ENCODE measurements at regions not wholly inside any gene's neighbourhood (a gene's known extent, or its start where the extent isn't known, plus 50 kb on each side); places are given as distances from the start of the nearest gene placed in this dataset.
"Not testable (repeated sequence)": the region's sequence is repeated elsewhere in the genome, so short reads cannot be mapped to it uniquely, and the experiment has no call there.

GRCh38 chr10:29828956-29829355 lies 194.2 kb upstream of the SVIL start:
- DNase-seq (ENCODE audit: low read depth, low spot score): no peak

GRCh38 chr10:29828440-29828894 lies 193.7 kb upstream of the SVIL start:
- no peak for DNase-seq (ENCODE audit: low read depth, low spot score)

- DNase-seq (ENCODE audit: low read depth, low spot score): no peak
These were observed 192.7 kb upstream of the SVIL start for GRCh38 chr10:29827512-29827911.

GRCh38 chr10:29826801-29827450 lies 192.2 kb upstream of the SVIL start:
- no peak for DNase-seq (ENCODE audit: low read depth, low spot score)

GRCh38 chr10:29826221-29826620 lies 191.4 kb upstream of the SVIL start:
- DNase-seq (ENCODE audit: low read depth, low spot score): no peak

GRCh38 chr10:29823553-29824080 lies 188.8 kb upstream of the SVIL start:
- DNase-seq (ENCODE audit: low read depth, low spot score): no peak

- DNase-seq (ENCODE audit: low read depth, low spot score): no peak
These were observed 186.2 kb upstream of the SVIL start for GRCh38 chr10:29820890-29821461.

- no peak for DNase-seq (ENCODE audit: low read depth, low spot score)
These were observed 182.2 kb upstream of the SVIL start for GRCh38 chr10:29816801-29817558.

- no peak for DNase-seq (ENCODE audit: low read depth, low spot score)
These were observed 180.8 kb upstream of the SVIL start for GRCh38 chr10:29815572-29815971.

GRCh38 chr10:29811751-29812427 lies 177.1 kb upstream of the SVIL start:
- peak; percentile 94 for DNase-seq (ENCODE audit: low read depth, low spot score)

- no peak for DNase-seq (ENCODE audit: low read depth, low spot score)
These were observed 176.0 kb upstream of the SVIL start for GRCh38 chr10:29810816-29811215.

- not testable (repeated sequence) for DNase-seq (ENCODE audit: low read depth, low spot score)
These were observed 175.5 kb upstream of the SVIL start for GRCh38 chr10:29810231-29810630.

GRCh38 chr10:29809383-29809782 lies 174.6 kb upstream of the SVIL start:
- DNase-seq (ENCODE audit: low read depth, low spot score): no peak

- DNase-seq (ENCODE audit: low read depth, low spot score): peak; percentile 46
These were observed 172.5 kb upstream of the SVIL start for GRCh38 chr10:29807163-29807806.

GRCh38 chr10:29806350-29806788 lies 171.6 kb upstream of the SVIL start:
- DNase-seq (ENCODE audit: low read depth, low spot score): no peak

GRCh38 chr10:29805134-29805723 lies 170.5 kb upstream of the SVIL start:
- no peak for DNase-seq (ENCODE audit: low read depth, low spot score)

- DNase-seq (ENCODE audit: low read depth, low spot score): peak; percentile 94
These were observed 169.5 kb upstream of the SVIL start for GRCh38 chr10:29804025-29804852.

GRCh38 chr10:29802171-29802570 lies 167.4 kb upstream of the SVIL start:
- no peak for DNase-seq (ENCODE audit: low read depth, low spot score)

- DNase-seq (ENCODE audit: low read depth, low spot score): no peak
These were observed 164.3 kb upstream of the SVIL start for GRCh38 chr10:29798921-29799690.
